A673 (cell line): ENCODE measurements at regions not wholly inside any gene's neighbourhood (a gene's known extent, or its start where the extent isn't known, plus 50 kb on each side); places are given as distances from the start of the nearest gene placed in this dataset.

ENCODE experiments used
- BruUV-seq: library from RNA; stranded (reverse); fragments of 400-500 nt; replicated peaks from 2 replicates; lab custom pipeline; 2021; lab: Mats Ljungman, UMichigan
- CTCF ChIA-PET: fragments of 300-600 bp; sonication (Branson Sonifier 250); formaldehyde crosslinking; loops from one replicate; lab custom pipeline; 2022; ENCODE audit warnings: antibody characterized with exemption; lab: Charles Lee
- POLR2A ChIA-PET: fragments of 300-600 bp; sonication (Branson Sonifier 250); formaldehyde crosslinking; loops from one replicate; lab custom pipeline; 2022; ENCODE audit warnings: antibody characterized with exemption; ENCODE audit not compliant: low non-redundant PET; lab: Charles Lee
- DNase-seq: peaks from one replicate; pipeline ENCODE4 v3.0.0-alpha.2; 2015; ENCODE audit warnings: low spot score
- H3K27ac ChIP-seq: fragments of 200-600 bp; sonication (generic); 2 replicates; pipeline ENCODE4 v1.5.1; 2016; ENCODE audit warnings: mixed run types, low read depth, mild to moderate bottlenecking, mixed read lengths, antibody characterized with exemption, low read length; ENCODE audit not compliant: poor library complexity, severe bottlenecking
- H3K27me3 ChIP-seq: fragments of 200-600 bp; sonication (generic); replicated peaks from 2 replicates; pipeline ENCODE4 v1.6.1; 2017; ENCODE audit warnings: mixed run types, low read depth, mild to moderate bottlenecking, mixed read lengths, antibody characterized with exemption, low read length; ENCODE audit not compliant: insufficient read depth, poor library complexity
- H3K36me3 ChIP-seq: fragments of 200-600 bp; sonication (generic); 2 replicates; pipeline ENCODE4 v1.6.1; 2016; ENCODE audit warnings: mixed run types, mild to moderate bottlenecking, mixed read lengths, antibody characterized with exemption, low read length; ENCODE audit not compliant: insufficient read depth, poor library complexity, severe bottlenecking
- H3K4me1 ChIP-seq: fragments of 200-600 bp; sonication (generic); 2 replicates; pipeline ENCODE4 v1.6.1; 2017; ENCODE audit warnings: mixed run types, mild to moderate bottlenecking, mixed read lengths, antibody characterized with exemption, low read length; ENCODE audit not compliant: insufficient read depth, poor library complexity, severe bottlenecking
- H3K4me3 ChIP-seq: fragments of 200-600 bp; sonication (generic); 2 replicates; pipeline ENCODE4 v1.5.1; 2016; ENCODE audit warnings: low read depth, mixed run types, mild to moderate bottlenecking, mixed read lengths, low read length; ENCODE audit not compliant: poor library complexity, severe bottlenecking
- H3K9me3 ChIP-seq: fragments of 200-600 bp; sonication (generic); 2 replicates; pipeline ENCODE4 v1.6.1; 2016; ENCODE audit warnings: mixed run types, low read depth, mild to moderate bottlenecking, mixed read lengths, antibody characterized with exemption, low read length; ENCODE audit not compliant: poor library complexity, severe bottlenecking
- EZH2 ChIP-seq: fragments of 200-600 bp; sonication (generic); IDR thresholded peaks from 2 replicates; pipeline ENCODE4 v1.6.1; 2017; ENCODE audit warnings: borderline replicate concordance, low read depth, mild to moderate bottlenecking, mixed read lengths, antibody characterized with exemption, low read length; ENCODE audit not compliant: poor library complexity, severe bottlenecking
- intact Hi-C: fragments of 100-400 bp; cut with micrococcal nuclease; formaldehyde crosslinking; loops from one replicate; pipeline ENCODE4 v1.10.0; 2022; ENCODE audit not compliant: unreplicated experiment
- TF ChIP-seq, protein P1 (sequence below): fragments of 300-800, 200-600 bp; sonication (generic); conservative IDR thresholded peaks from 2 replicates; pipeline ENCODE4 v1.5.1; 2017; ENCODE audit warnings: low read depth, mild to moderate bottlenecking, antibody characterized with exemption, low read length, moderate library complexity, mixed read lengths

DNA sequence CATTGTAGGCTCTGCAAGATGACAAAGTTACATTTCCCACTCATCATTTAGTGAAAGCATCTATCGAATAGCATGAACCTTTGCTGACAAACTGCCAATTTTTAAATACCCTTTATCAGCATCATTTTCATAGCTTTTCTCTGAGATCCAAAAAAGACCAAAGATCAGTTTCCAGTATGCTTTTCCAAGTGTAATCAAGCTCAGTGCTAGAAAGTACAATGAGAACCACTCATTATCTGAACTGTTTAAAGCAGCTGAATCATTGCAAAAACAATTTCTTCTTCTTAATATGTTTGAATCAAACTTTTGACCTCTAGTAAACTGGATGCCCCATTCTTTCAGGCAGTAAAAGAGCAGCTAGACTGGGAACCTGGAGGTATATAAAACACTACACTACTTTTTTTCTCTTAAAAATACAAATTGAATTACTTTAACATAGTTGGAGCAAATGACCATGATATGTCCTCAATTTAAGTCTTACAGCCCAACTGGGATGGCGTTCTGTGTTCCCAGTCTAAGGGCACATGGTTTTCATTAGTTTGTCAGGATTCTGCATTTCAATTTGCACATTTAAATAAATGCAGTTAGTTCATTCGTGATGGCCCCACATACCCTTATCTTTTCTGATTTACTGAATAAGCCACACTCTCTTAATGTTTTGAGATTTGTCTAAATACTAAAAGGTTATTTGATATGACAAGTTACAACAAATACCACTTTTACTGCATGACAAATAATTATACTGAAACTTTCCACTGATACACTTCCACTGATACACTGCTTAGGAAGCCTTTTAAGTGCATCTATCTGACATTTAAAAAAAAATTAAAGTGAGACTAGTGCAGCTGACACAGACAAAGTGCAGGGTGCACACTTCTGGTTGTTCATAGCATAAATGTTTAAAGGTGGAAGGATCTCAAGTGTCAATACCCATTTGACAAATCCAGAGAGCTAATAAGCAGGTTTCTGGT, 146.0 kb upstream of the FRMD4B start:
- Histone ChIP-seq H3K9me3 (no peaks in the 10 kb centered on the region), H3K4me1 (no peaks in the 10 kb centered on the region), H3K36me3 (no peaks in the 10 kb centered on the region), H3K27ac (no peak overlapping the region), H3K27me3 (no peaks in the 10 kb centered on the region), H3K4me3 (no peak overlapping the region)
- ChIA-PET POLR2A (no interaction called here), CTCF (no interaction called here)
- intact Hi-C loops: no loop called here
- DNase-seq: no peak
- TF ChIP-seq, protein P1, sequence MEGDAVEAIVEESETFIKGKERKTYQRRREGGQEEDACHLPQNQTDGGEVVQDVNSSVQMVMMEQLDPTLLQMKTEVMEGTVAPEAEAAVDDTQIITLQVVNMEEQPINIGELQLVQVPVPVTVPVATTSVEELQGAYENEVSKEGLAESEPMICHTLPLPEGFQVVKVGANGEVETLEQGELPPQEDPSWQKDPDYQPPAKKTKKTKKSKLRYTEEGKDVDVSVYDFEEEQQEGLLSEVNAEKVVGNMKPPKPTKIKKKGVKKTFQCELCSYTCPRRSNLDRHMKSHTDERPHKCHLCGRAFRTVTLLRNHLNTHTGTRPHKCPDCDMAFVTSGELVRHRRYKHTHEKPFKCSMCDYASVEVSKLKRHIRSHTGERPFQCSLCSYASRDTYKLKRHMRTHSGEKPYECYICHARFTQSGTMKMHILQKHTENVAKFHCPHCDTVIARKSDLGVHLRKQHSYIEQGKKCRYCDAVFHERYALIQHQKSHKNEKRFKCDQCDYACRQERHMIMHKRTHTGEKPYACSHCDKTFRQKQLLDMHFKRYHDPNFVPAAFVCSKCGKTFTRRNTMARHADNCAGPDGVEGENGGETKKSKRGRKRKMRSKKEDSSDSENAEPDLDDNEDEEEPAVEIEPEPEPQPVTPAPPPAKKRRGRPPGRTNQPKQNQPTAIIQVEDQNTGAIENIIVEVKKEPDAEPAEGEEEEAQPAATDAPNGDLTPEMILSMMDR: no peak
- TF ChIP-seq EZH2: no peak
- BruUV-seq: no TSS peak

DNA sequence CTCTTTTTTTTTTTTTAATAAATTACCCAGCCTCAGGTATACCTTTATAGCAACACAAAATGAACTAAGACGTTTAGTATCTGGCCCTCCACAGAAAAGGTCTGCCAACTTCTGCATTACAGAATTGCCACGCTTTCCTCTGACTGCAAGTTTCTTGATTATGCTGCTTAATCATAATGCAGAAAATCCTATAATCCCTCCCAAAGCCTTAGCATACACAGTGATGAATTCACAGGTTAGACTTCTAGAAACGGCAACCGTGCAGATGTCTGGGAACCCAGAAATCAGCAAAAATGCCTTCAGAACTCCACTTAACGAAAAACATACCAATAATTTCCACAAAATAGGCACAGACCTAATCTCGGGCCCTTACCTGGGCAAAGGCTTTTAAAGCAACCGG, 144.7 kb upstream of the FRMD4B start:
- no TSS peak for BruUV-seq
- H3K36me3 ChIP-seq: no peaks in the 10 kb centered on the region
- H3K27me3 ChIP-seq: no peaks in the 10 kb centered on the region
- no peak for DNase-seq
- TF ChIP-seq, protein P1: no peak
- TF ChIP-seq EZH2: no peak
- H3K27ac ChIP-seq: no peak overlapping the region
- no peak overlapping the region for H3K4me3 ChIP-seq
- no peaks in the 10 kb centered on the region for H3K4me1 ChIP-seq
- intact Hi-C loops: no loop called here
- ChIA-PET POLR2A (no interaction called here), CTCF (no interaction called here)
- H3K9me3 ChIP-seq: no peaks in the 10 kb centered on the region

DNA sequence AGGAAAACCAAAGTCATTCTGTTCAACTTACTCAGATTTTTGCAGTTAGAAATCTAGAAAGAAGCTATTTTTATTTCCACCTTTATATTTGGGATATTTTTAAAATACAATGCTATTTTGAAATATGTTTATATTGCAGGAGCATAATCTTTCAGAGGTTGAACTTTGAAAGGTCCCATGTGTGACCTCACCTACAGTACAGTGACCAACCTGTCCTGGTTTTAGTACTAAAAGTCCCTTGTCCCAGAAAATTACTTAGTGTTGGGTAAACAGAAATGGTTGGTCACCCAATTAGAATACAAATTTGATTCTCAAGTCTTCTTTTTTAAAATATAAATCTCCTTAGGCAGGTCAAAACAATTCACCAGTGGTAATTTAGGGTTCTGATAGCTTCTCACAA, 141.6 kb upstream of the FRMD4B start:
- Histone ChIP-seq H3K36me3 (no peaks in the 10 kb centered on the region), H3K27me3 (no peaks in the 10 kb centered on the region), H3K4me1 (no peaks in the 10 kb centered on the region), H3K4me3 (no peak overlapping the region), H3K9me3 (no peaks in the 10 kb centered on the region), H3K27ac (no peak overlapping the region)
- TF ChIP-seq, protein P1: no peak
- TF ChIP-seq EZH2: no peak
- POLR2A ChIA-PET: no interaction called here
- intact Hi-C loops: no loop called here
- BruUV-seq: no TSS peak
- CTCF ChIA-PET: no interaction called here
- no peak for DNase-seq
